SJCRH30 (cell line): ENCODE measurements at regions not wholly inside any gene's neighbourhood (a gene's known extent, or its start where the extent isn't known, plus 50 kb on each side); places are given as distances from the start of the nearest gene placed in this dataset.
A peak's percentile ranks its signal among the peaks of the same experiment; 100 is the strongest.
"Not testable (repeated sequence)": the region's sequence is repeated elsewhere in the genome, so short reads cannot be mapped to it uniquely, and the experiment has no call there.

Experiments used
- DNase-seq, 2 experiments: peaks; one replicate each; pipeline ENCODE4 v3.0.0-alpha.2; 2015 to 2020
- H3K27ac ChIP-seq: fragments of 250-450 bp; sonication (Bioruptor Pico); 2 replicates; pipeline ENCODE4 v1.5.1; 2020; ENCODE audit warnings: mild to moderate bottlenecking, moderate library complexity
- H3K27me3 ChIP-seq: fragments of 250-450 bp; sonication (Bioruptor Pico); 2 replicates; pipeline ENCODE4 v1.5.1; 2020; ENCODE audit warnings: mild to moderate bottlenecking, moderate library complexity
- H3K36me3 ChIP-seq: fragments of 250-450 bp; sonication (Bioruptor Pico); 2 replicates; pipeline ENCODE4 v1.5.1; 2020; ENCODE audit warnings: mild to moderate bottlenecking, moderate library complexity
- H3K4me1 ChIP-seq: fragments of 250-450 bp; sonication (Bioruptor Pico); 2 replicates; pipeline ENCODE4 v1.5.1; 2020; ENCODE audit warnings: mild to moderate bottlenecking, moderate library complexity
- H3K4me3 ChIP-seq: fragments of 250-450 bp; sonication (Bioruptor Pico); 2 replicates; pipeline ENCODE4 v1.5.1; 2020; ENCODE audit warnings: mild to moderate bottlenecking, moderate library complexity
- H3K9me3 ChIP-seq: fragments of 250-450 bp; sonication (Bioruptor Pico); replicated peaks from 2 replicates; pipeline ENCODE4 v1.5.1; 2020; ENCODE audit warnings: mild to moderate bottlenecking, moderate library complexity

GRCh38 chr13:62123409-62123808 is 707.8 kb upstream of the PCDH20 start:
- DNase-seq = peak in 1 of 2 experiments; percentile 62

GRCh38 chr13:62122434-62122833 is 706.8 kb upstream of the PCDH20 start:
- no peak overlapping the region for H3K27ac ChIP-seq
- H3K36me3 ChIP-seq = 0 out of 2 replicates have a peak, but pooled peaks cover 2% of the 10 kb centered on the region
- H3K4me1 ChIP-seq = peaks cover 7% of the 10 kb centered on the region
- H3K4me3 ChIP-seq = no peak overlapping the region
- no peaks in the 10 kb centered on the region for H3K9me3 ChIP-seq
- no peaks in the 10 kb centered on the region for H3K27me3 ChIP-seq
- DNase-seq = no peak

More at GRCh38 chr13:62123409-62123808, 707.8 kb upstream of the PCDH20 start:
- Histone ChIP-seq H3K36me3 (0 out of 2 replicates have a peak, but pooled peaks cover 2% of the 10 kb centered on the region), H3K9me3 (no peaks in the 10 kb centered on the region), H3K27ac (no peak overlapping the region), H3K4me1 (peaks cover 7% of the 10 kb centered on the region), H3K27me3 (no peaks in the 10 kb centered on the region), H3K4me3 (no peak overlapping the region)

- DNase-seq = peak in 1 of 2 experiments; percentile 48
- H3K4me3 ChIP-seq = no peak overlapping the region
- 0 out of 2 replicates have a peak, but pooled peaks cover 2% of the 10 kb centered on the region for H3K36me3 ChIP-seq
- peaks cover 7% of the 10 kb centered on the region for H3K4me1 ChIP-seq
- H3K27ac ChIP-seq = no peak overlapping the region
- H3K27me3 ChIP-seq = no peaks in the 10 kb centered on the region
- no peaks in the 10 kb centered on the region for H3K9me3 ChIP-seq
These were observed 704.4 kb upstream of the PCDH20 start for GRCh38 chr13:62119739-62120700.

- Histone ChIP-seq H3K27ac (no peak overlapping the region), H3K4me3 (no peak overlapping the region), H3K9me3 (no peaks in the 10 kb centered on the region), H3K27me3 (no peaks in the 10 kb centered on the region), H3K4me1 (no peaks in the 10 kb centered on the region), H3K36me3 (no peaks in the 10 kb centered on the region)
- DNase-seq = no peak
These were observed 700.2 kb upstream of the PCDH20 start for GRCh38 chr13:62115831-62116230.

GRCh38 chr13:62113179-62113578 is 697.5 kb upstream of the PCDH20 start:
- no peaks in the 10 kb centered on the region for H3K27me3 ChIP-seq
- no peak overlapping the region for H3K27ac ChIP-seq
- no peak for DNase-seq
- H3K36me3 ChIP-seq = no peaks in the 10 kb centered on the region
- no peak overlapping the region for H3K4me3 ChIP-seq
- no peaks in the 10 kb centered on the region for H3K4me1 ChIP-seq
- H3K9me3 ChIP-seq = 0 out of 2 replicates have a peak, but pooled peaks cover 3% of the 10 kb centered on the region

- no peaks in the 10 kb centered on the region for H3K27me3 ChIP-seq
- no peaks in the 10 kb centered on the region for H3K4me1 ChIP-seq
- DNase-seq = no peak
These were observed 694.4 kb upstream of the PCDH20 start for GRCh38 chr13:62110079-62110478.

GRCh38 chr13:62104136-62104535 is 688.5 kb upstream of the PCDH20 start:
- peak; percentile 77 to 85 for DNase-seq
- H3K27me3 ChIP-seq, H3K9me3 ChIP-seq: not testable (repeated sequence)

More at GRCh38 chr13:62110079-62110478, 694.4 kb upstream of the PCDH20 start:
- H3K36me3 ChIP-seq = no peaks in the 10 kb centered on the region
- no peak overlapping the region for H3K4me3 ChIP-seq
- H3K9me3 ChIP-seq = 0 out of 2 replicates have a peak, but pooled peaks cover 3% of the 10 kb centered on the region
- H3K27ac ChIP-seq = no peak overlapping the region

GRCh38 chr13:62096652-62097051 is 681.0 kb upstream of the PCDH20 start:
- no peaks in the 10 kb centered on the region for H3K36me3 ChIP-seq
- no peak for DNase-seq
- H3K27ac ChIP-seq = no peak overlapping the region
- H3K27me3 ChIP-seq = no peaks in the 10 kb centered on the region
- H3K4me3 ChIP-seq = no peak overlapping the region
- H3K9me3 ChIP-seq = no peaks in the 10 kb centered on the region
- no peaks in the 10 kb centered on the region for H3K4me1 ChIP-seq

More at GRCh38 chr13:62104136-62104535, 688.5 kb upstream of the PCDH20 start:
- H3K4me3 ChIP-seq, H3K36me3 ChIP-seq: not testable (repeated sequence)
- Histone ChIP-seq H3K4me1 (peaks cover 13% of the 10 kb centered on the region), H3K27ac (peak overlapping the region; percentile 21; the same call in 1 of the 2 replicates)

GRCh38 chr13:62094932-62095331 is 679.3 kb upstream of the PCDH20 start:
- H3K27ac ChIP-seq = no peak overlapping the region
- H3K9me3 ChIP-seq = no peaks in the 10 kb centered on the region
- no peak overlapping the region for H3K4me3 ChIP-seq
- H3K27me3 ChIP-seq = no peaks in the 10 kb centered on the region
- DNase-seq = no peak
- no peaks in the 10 kb centered on the region for H3K4me1 ChIP-seq
- no peaks in the 10 kb centered on the region for H3K36me3 ChIP-seq

GRCh38 chr13:62093984-62094780 is 678.5 kb upstream of the PCDH20 start:
- no peak for DNase-seq
- H3K4me1 ChIP-seq = no peaks in the 10 kb centered on the region
- no peaks in the 10 kb centered on the region for H3K36me3 ChIP-seq
- no peaks in the 10 kb centered on the region for H3K9me3 ChIP-seq
- no peaks in the 10 kb centered on the region for H3K27me3 ChIP-seq
- H3K4me3 ChIP-seq = no peak overlapping the region
- H3K27ac ChIP-seq = no peak overlapping the region

GRCh38 chr13:62092949-62093348 is 677.3 kb upstream of the PCDH20 start:
- no peaks in the 10 kb centered on the region for H3K9me3 ChIP-seq
- H3K27me3 ChIP-seq = no peaks in the 10 kb centered on the region
- no peak for DNase-seq
- no peak overlapping the region for H3K4me3 ChIP-seq
- H3K27ac ChIP-seq = no peak overlapping the region
- H3K36me3 ChIP-seq = no peaks in the 10 kb centered on the region
- H3K4me1 ChIP-seq = no peaks in the 10 kb centered on the region

GRCh38 chr13:62092536-62092935 is 676.9 kb upstream of the PCDH20 start:
- no peaks in the 10 kb centered on the region for H3K36me3 ChIP-seq
- no peak for DNase-seq
- H3K27ac ChIP-seq = no peak overlapping the region
- no peaks in the 10 kb centered on the region for H3K9me3 ChIP-seq
- H3K27me3 ChIP-seq = no peaks in the 10 kb centered on the region
- no peak overlapping the region for H3K4me3 ChIP-seq
- no peaks in the 10 kb centered on the region for H3K4me1 ChIP-seq

- no peaks in the 10 kb centered on the region for H3K4me1 ChIP-seq
- no peak overlapping the region for H3K4me3 ChIP-seq
- H3K36me3 ChIP-seq = no peaks in the 10 kb centered on the region
- no peaks in the 10 kb centered on the region for H3K9me3 ChIP-seq
- H3K27ac ChIP-seq = no peak overlapping the region
- DNase-seq = no peak
- no peaks in the 10 kb centered on the region for H3K27me3 ChIP-seq
These were observed 672.5 kb upstream of the PCDH20 start for GRCh38 chr13:62088165-62088564.

GRCh38 chr13:62087124-62087523 is 671.5 kb upstream of the PCDH20 start:
- Histone ChIP-seq H3K4me3 (no peak overlapping the region), H3K27ac (no peak overlapping the region), H3K4me1 (no peaks in the 10 kb centered on the region), H3K27me3 (no peaks in the 10 kb centered on the region), H3K36me3 (no peaks in the 10 kb centered on the region), H3K9me3 (no peaks in the 10 kb centered on the region)
- DNase-seq = no peak
